A673 (cell line): ENCODE measurements at regions not wholly inside any gene's neighbourhood (a gene's known extent, or its start where the extent isn't known, plus 50 kb on each side); places are given as distances from the start of the nearest gene placed in this dataset.

Experiments
- EZH2 ChIP-seq: fragments of 200-600 bp; sonication (generic); IDR thresholded peaks from 2 replicates; pipeline ENCODE4 v1.6.1; 2017; ENCODE audit warnings: borderline replicate concordance, low read depth, mild to moderate bottlenecking, mixed read lengths, antibody characterized with exemption, low read length; ENCODE audit not compliant: poor library complexity, severe bottlenecking
- TF ChIP-seq, protein P1 (sequence below): fragments of 300-800, 200-600 bp; sonication (generic); conservative IDR thresholded peaks from 2 replicates; pipeline ENCODE4 v1.5.1; 2017; ENCODE audit warnings: low read depth, mild to moderate bottlenecking, antibody characterized with exemption, low read length, moderate library complexity, mixed read lengths

DNA sequence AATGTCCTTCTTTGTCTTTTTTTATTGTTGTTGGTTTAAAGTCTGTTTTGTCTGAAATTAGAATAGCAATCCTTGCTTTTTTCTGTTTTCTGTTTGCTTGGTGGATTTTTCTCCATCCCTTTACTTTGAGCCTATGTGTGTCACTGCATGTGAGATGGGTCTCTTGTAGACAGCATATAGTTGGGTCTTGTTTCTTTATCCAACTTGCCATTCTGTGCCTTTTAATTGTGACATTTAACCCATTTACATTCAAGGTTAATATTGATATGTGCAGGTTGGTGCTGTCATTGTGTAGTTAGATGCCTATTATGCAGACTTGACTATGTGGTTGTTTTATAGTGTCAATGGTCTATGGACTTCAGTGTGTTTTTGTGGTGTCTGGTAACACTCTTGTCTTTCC, 197.5 kb upstream of the FN1 start:
- TF ChIP-seq, protein P1, sequence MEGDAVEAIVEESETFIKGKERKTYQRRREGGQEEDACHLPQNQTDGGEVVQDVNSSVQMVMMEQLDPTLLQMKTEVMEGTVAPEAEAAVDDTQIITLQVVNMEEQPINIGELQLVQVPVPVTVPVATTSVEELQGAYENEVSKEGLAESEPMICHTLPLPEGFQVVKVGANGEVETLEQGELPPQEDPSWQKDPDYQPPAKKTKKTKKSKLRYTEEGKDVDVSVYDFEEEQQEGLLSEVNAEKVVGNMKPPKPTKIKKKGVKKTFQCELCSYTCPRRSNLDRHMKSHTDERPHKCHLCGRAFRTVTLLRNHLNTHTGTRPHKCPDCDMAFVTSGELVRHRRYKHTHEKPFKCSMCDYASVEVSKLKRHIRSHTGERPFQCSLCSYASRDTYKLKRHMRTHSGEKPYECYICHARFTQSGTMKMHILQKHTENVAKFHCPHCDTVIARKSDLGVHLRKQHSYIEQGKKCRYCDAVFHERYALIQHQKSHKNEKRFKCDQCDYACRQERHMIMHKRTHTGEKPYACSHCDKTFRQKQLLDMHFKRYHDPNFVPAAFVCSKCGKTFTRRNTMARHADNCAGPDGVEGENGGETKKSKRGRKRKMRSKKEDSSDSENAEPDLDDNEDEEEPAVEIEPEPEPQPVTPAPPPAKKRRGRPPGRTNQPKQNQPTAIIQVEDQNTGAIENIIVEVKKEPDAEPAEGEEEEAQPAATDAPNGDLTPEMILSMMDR, result no peak
- TF ChIP-seq EZH2, result no peak
